ENCODE measurements at regions not wholly inside any gene's neighbourhood (a gene's known extent, or its start where the extent isn't known, plus 50 kb on each side); places are given as distances from the start of the nearest gene placed in this dataset.

DNA sequence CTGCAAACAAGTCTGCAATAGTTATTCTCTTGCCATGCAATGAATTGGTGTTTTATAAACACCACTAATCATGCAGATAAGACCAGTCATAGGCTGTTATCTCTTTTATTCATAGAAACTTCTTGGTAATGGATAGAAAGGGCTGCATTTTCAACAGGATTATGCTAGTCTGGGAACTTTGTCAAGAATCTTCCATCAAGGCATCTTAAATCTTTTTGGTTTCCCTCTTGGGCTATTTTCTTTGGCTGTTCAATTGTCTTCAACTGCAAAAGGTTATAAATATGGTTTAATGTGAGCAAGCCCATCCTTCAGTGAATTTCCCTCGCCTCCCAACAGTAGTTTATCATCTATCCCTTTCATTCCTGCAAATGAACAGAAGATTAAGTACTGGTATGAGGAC, 59.0 kb upstream of the MINAR1 start:
- Histone ChIP-seq H3K27me3 (replicated peaks) (no peaks in the 10 kb centered on the region), H3K9me3 (replicated peaks) (no peaks in the 10 kb centered on the region), H3K4me1 (replicated peaks) (no peaks in the 10 kb centered on the region), H3K4me3 (no peak overlapping the region), H3K27ac (no peak overlapping the region), H3K36me3 (no peaks in the 10 kb centered on the region)
- no peak for DNase-seq (ENCODE audit: low read depth in 1 of 2, low spot score in 2 of 2)

DNA sequence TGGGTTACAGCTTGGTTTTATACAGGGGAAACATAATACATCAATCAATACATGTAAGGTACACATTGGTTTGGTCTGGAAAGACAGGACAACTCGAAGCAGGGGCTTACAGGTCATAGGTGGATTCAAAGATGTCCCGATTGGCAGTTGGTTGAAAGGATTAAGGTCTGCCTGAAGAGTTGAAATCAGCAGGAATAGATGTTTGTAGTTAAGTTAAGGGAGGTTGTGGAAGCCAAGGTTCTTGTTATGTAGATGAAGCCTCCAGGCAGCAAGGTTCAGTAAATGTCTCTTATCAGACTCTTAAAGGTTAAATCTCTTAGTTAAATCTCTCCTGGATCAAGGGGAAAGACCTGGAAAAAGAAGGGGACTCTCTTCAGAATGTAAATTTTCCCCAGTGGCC, 58.4 kb upstream of the MINAR1 start:
- no peak overlapping the region for H3K4me3 ChIP-seq
- H3K9me3 ChIP-seq (replicated peaks): no peaks in the 10 kb centered on the region
- no peaks in the 10 kb centered on the region for H3K4me1 ChIP-seq (replicated peaks)
- H3K27me3 ChIP-seq (replicated peaks): no peaks in the 10 kb centered on the region
- no peak overlapping the region for H3K27ac ChIP-seq
- no peaks in the 10 kb centered on the region for H3K36me3 ChIP-seq
- DNase-seq (ENCODE audit: low read depth in 1 of 2, low spot score in 2 of 2): no peak

DNA sequence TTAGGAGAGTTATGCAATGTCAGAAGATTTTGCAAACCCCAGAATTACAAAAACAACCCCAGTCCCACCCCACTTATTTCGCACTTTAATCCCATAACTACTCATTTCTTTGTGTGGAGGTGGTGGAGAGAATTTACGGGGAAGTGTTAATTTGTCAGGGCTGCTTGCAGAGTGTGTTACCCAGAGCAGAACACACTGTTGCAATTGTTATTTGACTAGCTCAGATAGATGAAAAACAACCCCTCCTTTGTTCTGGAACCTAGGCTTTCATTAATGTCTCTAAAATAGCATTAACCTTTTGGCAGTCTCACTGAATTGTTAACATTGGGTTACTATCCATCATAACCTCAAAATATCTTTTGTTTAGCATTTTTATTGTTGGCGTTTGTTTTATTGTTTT, 55.8 kb upstream of the MINAR1 start:
- no peak for DNase-seq (ENCODE audit: low read depth in 1 of 2, low spot score in 2 of 2)
- H3K36me3 ChIP-seq: no peaks in the 10 kb centered on the region
- no peaks in the 10 kb centered on the region for H3K27me3 ChIP-seq (replicated peaks)
- H3K4me3 ChIP-seq: no peak overlapping the region
- no peaks in the 10 kb centered on the region for H3K9me3 ChIP-seq (replicated peaks)
- H3K27ac ChIP-seq: no peak overlapping the region
- no peaks in the 10 kb centered on the region for H3K4me1 ChIP-seq (replicated peaks)

DNA sequence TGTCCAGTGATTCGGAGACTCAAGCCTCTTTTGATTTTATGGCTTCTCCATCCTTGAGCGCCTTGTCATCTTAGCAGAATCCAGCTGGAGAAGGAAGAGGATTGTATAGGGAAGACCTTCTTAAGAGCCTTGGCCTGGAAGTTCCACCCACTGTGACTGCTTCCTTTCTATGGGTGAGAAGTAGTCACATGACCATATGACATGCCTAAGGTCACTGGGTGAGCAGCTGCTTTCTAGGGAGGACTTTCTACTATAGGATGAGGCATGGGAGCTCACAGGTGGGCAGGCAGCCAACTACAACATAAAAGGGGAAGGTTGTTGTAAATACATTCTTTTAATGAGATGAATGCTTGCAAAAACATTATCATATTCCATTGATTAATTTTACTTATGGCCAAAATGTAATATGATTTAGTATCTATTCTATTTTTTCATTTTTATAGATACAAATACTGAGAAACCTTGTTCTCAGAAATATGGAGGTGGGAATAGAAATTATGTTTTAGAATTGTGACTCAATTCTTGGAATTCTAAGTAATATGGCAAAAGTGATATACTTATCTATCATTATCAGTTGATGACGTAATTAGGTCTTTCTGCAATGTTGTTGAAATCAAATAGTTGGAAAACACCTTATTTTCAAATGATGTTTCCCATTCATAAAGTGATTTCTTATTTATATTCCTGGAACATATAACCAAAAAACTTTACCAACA, 53.6 kb upstream of the MINAR1 start:
- no peak for DNase-seq (ENCODE audit: low read depth in 1 of 2, low spot score in 2 of 2)
- H3K4me3 ChIP-seq: no peak overlapping the region
- H3K9me3 ChIP-seq (replicated peaks): no peaks in the 10 kb centered on the region
- H3K4me1 ChIP-seq (replicated peaks): no peaks in the 10 kb centered on the region
- no peaks in the 10 kb centered on the region for H3K36me3 ChIP-seq
- no peak overlapping the region for H3K27ac ChIP-seq
- no peaks in the 10 kb centered on the region for H3K27me3 ChIP-seq (replicated peaks)

DNA sequence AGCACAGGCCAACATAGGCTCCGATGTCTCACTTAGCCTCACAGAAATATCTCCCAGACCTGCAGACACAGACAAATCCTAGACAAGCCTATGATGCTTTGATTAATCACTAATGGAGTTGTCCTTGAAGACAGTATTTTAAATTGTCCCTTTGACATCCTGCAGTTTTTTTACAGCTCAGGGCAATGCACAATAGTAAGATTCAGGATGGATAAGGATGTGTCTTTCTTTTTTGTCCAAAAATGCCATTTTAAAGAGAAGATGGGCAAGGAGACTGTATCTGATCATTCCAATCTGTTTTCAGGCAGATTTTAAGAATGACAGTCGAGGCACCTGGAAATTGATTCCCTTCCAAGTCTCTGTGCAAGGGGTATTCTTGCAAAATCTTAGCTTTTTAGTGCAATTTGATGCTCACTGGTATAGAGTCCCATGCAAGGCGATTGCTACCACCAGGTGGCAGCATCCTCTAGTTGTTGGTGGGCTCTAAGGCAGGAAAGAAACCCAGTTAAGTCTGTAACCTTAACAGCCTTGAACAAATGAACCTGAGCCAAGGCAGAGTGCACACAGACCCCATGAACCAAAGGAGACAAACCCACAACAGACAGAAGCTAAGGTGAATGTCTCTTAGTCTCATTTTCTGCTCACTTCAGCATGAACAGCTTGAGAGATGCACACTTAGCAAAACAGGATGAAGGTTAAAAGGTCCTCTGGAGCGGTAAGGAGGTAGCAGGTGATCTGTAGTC, 51.2 kb upstream of the MINAR1 start:
- Histone ChIP-seq H3K4me1 (replicated peaks) (no peaks in the 10 kb centered on the region), H3K27me3 (replicated peaks) (no peaks in the 10 kb centered on the region), H3K4me3 (no peak overlapping the region), H3K9me3 (replicated peaks) (no peaks in the 10 kb centered on the region), H3K27ac (no peak overlapping the region), H3K36me3 (no peaks in the 10 kb centered on the region)
- peak; percentile 61 to 68 for DNase-seq (ENCODE audit: low read depth in 1 of 2, low spot score in 2 of 2)

DNA sequence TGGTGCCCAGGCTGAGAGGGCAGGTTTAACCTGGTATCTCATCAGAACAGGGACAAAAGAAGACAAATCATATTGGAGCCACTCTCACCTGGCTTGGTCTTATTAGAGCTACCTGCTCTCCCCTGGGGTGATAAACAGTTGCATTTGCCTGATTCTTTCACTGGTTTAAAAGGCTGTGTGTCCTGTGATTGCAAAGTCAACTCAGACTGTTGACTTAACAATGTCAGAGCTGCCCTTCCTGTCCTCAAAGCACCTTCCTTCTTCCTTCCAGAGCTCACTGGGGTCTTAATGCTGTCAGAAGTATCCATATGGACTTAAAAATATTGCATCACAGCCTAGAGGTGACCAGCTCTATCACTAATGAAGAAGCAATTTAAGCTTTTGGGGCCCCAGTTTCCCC, 50.5 kb upstream of the MINAR1 start:
- DNase-seq (ENCODE audit: low read depth in 1 of 2, low spot score in 2 of 2): no peak
- Histone ChIP-seq H3K27me3 (replicated peaks) (no peaks in the 10 kb centered on the region), H3K9me3 (replicated peaks) (no peaks in the 10 kb centered on the region), H3K36me3 (no peaks in the 10 kb centered on the region), H3K27ac (no peak overlapping the region), H3K4me1 (replicated peaks) (no peaks in the 10 kb centered on the region), H3K4me3 (no peak overlapping the region)
